H1 (cell line): ENCODE measurements at regions not wholly inside any gene's neighbourhood (a gene's known extent, or its start where the extent isn't known, plus 50 kb on each side); places are given as distances from the start of the nearest gene placed in this dataset.

ENCODE experiments used
- CTCF ChIA-PET: fragments of 300-600 bp; sonication (Branson Sonifier 250); formaldehyde crosslinking; loops from one replicate; lab custom pipeline; 2021; ENCODE audit not compliant: partially characterized antibody; lab: Charles Lee
- POLR2A ChIA-PET: fragments of 300-600 bp; sonication (Branson Sonifier 250); formaldehyde crosslinking; loops from one replicate; lab custom pipeline; 2021; ENCODE audit warnings: inconsistent platforms; ENCODE audit not compliant: partially characterized antibody; lab: Charles Lee
- DNase-seq, 2 experiments: peaks; one replicate each; pipeline versions ENCODE4 v3.0.0 to v3.0.0-alpha.2; 2010 to 2022; ENCODE audit warnings: low spot score in 2 of 2, low read depth in 1 of 2, mixed read lengths in 1 of 2
- FAIRE-seq: peaks from 2 replicates; lab custom pipeline; 2011; peaks lifted over from hg19 to GRCh38; lab: Jason Lieb, UNC
- H2AFZ ChIP-seq: 2 replicates; pipeline ENCODE4 v1.8.1; 2012; ENCODE audit warnings: low read length, inconsistent platforms
- H2AK5ac ChIP-seq: 2 replicates; pipeline ENCODE4 v1.6.1; 2013; ENCODE audit warnings: low read depth, low read length
- H2BK120ac ChIP-seq: replicated peaks from 2 replicates; pipeline ENCODE3; 2013; ENCODE audit warnings: low read depth, low read length, inconsistent platforms
- H2BK12ac ChIP-seq: 2 replicates; pipeline ENCODE4 v1.6.1; 2013; ENCODE audit warnings: low read depth, low read length
- H2BK15ac ChIP-seq: 2 replicates; pipeline ENCODE4 v1.6.1; 2013; ENCODE audit warnings: low read length
- H2BK20ac ChIP-seq: 2 replicates; pipeline ENCODE4 v1.6.1; 2013; ENCODE audit warnings: low read length
- H2BK5ac ChIP-seq: 2 replicates; pipeline ENCODE4 v1.6.1; 2013; ENCODE audit warnings: low read depth, low read length
- H3K14ac ChIP-seq: 2 replicates; pipeline ENCODE4 v1.6.1; 2013; ENCODE audit warnings: inconsistent platforms; ENCODE audit not compliant: insufficient read length
- H3K18ac ChIP-seq: 2 replicates; pipeline ENCODE4 v1.6.1; 2013; ENCODE audit warnings: low read length; ENCODE audit errors: extremely low read depth
- H3K23ac ChIP-seq: 2 replicates; pipeline ENCODE4 v1.6.1; 2013; ENCODE audit warnings: inconsistent platforms; ENCODE audit not compliant: insufficient read length
- H3K23me2 ChIP-seq: 2 replicates; pipeline ENCODE4 v1.6.1; 2013; ENCODE audit warnings: low read depth, low read length
- H3K27ac ChIP-seq: 2 replicates; pipeline ENCODE4 v1.6.1; 2011; ENCODE audit warnings: low read depth, low read length, inconsistent platforms
- H3K27me3 ChIP-seq, 4 experiments: replicated peaks in 1 of 4; 1 replicate in 1 of 4; 2 replicates in 3 of 4; pipeline versions ENCODE4 v1.6.1 to v1.8.1; 2011 to 2013; ENCODE audit warnings: low read length in 3 of 4, mild to moderate bottlenecking in 3 of 4, inconsistent platforms in 2 of 4, mixed read lengths in 2 of 4, moderate library complexity in 1 of 4; ENCODE audit not compliant: control insufficient read depth in 3 of 4, insufficient read depth in 3 of 4; ENCODE audit errors: extremely low read depth in 1 of 4
- H3K36me3 ChIP-seq, 4 experiments: 2 replicates each; pipeline versions ENCODE4 v1.6.1 to v1.8.1; 2011 to 2013; ENCODE audit warnings: mild to moderate bottlenecking in 4 of 4, low read length in 3 of 4, moderate library complexity in 2 of 4, control low read depth in 1 of 4, inconsistent platforms in 1 of 4; ENCODE audit not compliant: insufficient read depth in 4 of 4, control insufficient read depth in 2 of 4
- H3K4ac ChIP-seq: replicated peaks from 2 replicates; pipeline ENCODE3; 2013; ENCODE audit warnings: low read length, low read depth, mixed read lengths, inconsistent platforms; ENCODE audit not compliant: insufficient read length
- H3K4me1 ChIP-seq, 4 experiments: replicated peaks in 1 of 4; 1 replicate in 1 of 4; 2 replicates in 3 of 4; pipeline versions ENCODE4 v1.6.1 to v1.8.1; 2011 to 2013; ENCODE audit warnings: low read length in 3 of 4, inconsistent platforms in 2 of 4, mixed read lengths in 1 of 4; ENCODE audit not compliant: insufficient read depth in 4 of 4, control insufficient read depth in 3 of 4
- H3K4me2 ChIP-seq, 2 experiments: 2 replicates each; pipeline versions ENCODE4 v1.6.1 to v1.8.1; 2011 to 2013; ENCODE audit warnings: low read depth in 2 of 2, low read length in 2 of 2, control low read depth in 1 of 2, inconsistent platforms in 1 of 2, mild to moderate bottlenecking in 1 of 2; ENCODE audit not compliant: insufficient read depth in 1 of 2
- H3K4me3 ChIP-seq, 4 experiments: fragments of 200-600, 300-600 bp in 1 of 4; sonication (generic), shearing (Covaris generic), sonication (Bioruptor Twin) in 1 of 4; 2 replicates each; pipeline versions ENCODE4 v1.5.1 to v1.8.1; 2011 to 2016; ENCODE audit warnings: low read length in 4 of 4, low read depth in 3 of 4, control low read depth in 2 of 4, inconsistent platforms in 2 of 4, mild to moderate bottlenecking in 2 of 4, mixed read lengths in 1 of 4, moderate library complexity in 1 of 4; ENCODE audit not compliant: insufficient read depth in 2 of 4; ENCODE audit errors: extremely low read depth in 1 of 4
- H3K56ac ChIP-seq: replicated peaks from 2 replicates; pipeline ENCODE3; 2013; ENCODE audit warnings: low read depth, mild to moderate bottlenecking, mixed read lengths, low read length, inconsistent platforms; ENCODE audit not compliant: insufficient read length
- H3K79me1 ChIP-seq: 2 replicates; pipeline ENCODE4 v1.6.1; 2013; ENCODE audit warnings: low read depth, low read length, control low read depth
- H3K79me2 ChIP-seq, 2 experiments: 2 replicates each; pipeline versions ENCODE4 v1.6.1 to v1.8.1; 2012 to 2013; ENCODE audit warnings: low read length in 2 of 2, mild to moderate bottlenecking in 2 of 2, inconsistent platforms in 1 of 2; ENCODE audit not compliant: insufficient read depth in 2 of 2, control insufficient read depth in 1 of 2
- H3K9ac ChIP-seq, 4 experiments: replicated peaks in 1 of 4; 1 replicate in 1 of 4; 2 replicates in 3 of 4; pipeline versions ENCODE4 v1.6.1 to v1.8.1; 2011 to 2013; ENCODE audit warnings: low read depth in 3 of 4, low read length in 3 of 4, control low read depth in 2 of 4, mild to moderate bottlenecking in 2 of 4, moderate library complexity in 2 of 4, inconsistent platforms in 1 of 4; ENCODE audit errors: extremely low read depth in 1 of 4
- H3K9me3 ChIP-seq, 2 experiments: 2 replicates each; pipeline versions ENCODE4 v1.6.1 to v1.8.1; 2012 to 2013; ENCODE audit warnings: mild to moderate bottlenecking in 2 of 2, moderate library complexity in 2 of 2, control low read depth in 1 of 2, inconsistent platforms in 1 of 2, low read depth in 1 of 2, low read length in 1 of 2, mixed read lengths in 1 of 2; ENCODE audit not compliant: insufficient read depth in 2 of 2
- H4K20me1 ChIP-seq, 2 experiments: replicated peaks in 1 of 2; 2 replicates each; pipeline versions ENCODE3 to v1.8.1; 2011 to 2013; ENCODE audit warnings: inconsistent platforms in 2 of 2, low read length in 2 of 2, mild to moderate bottlenecking in 1 of 2; ENCODE audit not compliant: insufficient read depth in 2 of 2, control insufficient read depth in 1 of 2
- H4K5ac ChIP-seq: 2 replicates; pipeline ENCODE4 v1.6.1; 2013; ENCODE audit warnings: low read length, low read depth, mixed read lengths, inconsistent platforms; ENCODE audit not compliant: insufficient read length
- H4K8ac ChIP-seq: 2 replicates; pipeline ENCODE4 v1.8.0; 2013; ENCODE audit warnings: mild to moderate bottlenecking, moderate library complexity, low read length, inconsistent platforms; ENCODE audit not compliant: insufficient read depth; ENCODE audit errors: extremely low read depth
- H4K91ac ChIP-seq: replicated peaks from 2 replicates; pipeline ENCODE3; 2013; ENCODE audit warnings: low read length, mixed read lengths, inconsistent platforms; ENCODE audit not compliant: insufficient read length
- CREB1 ChIP-seq: IDR thresholded peaks from 2 replicates; pipeline ENCODE4 v1.6.1; 2012; ENCODE audit warnings: inconsistent platforms
- CTBP2 ChIP-seq: IDR thresholded peaks from 2 replicates; pipeline ENCODE4 v1.7.0; 2011; ENCODE audit warnings: borderline replicate concordance, mild to moderate bottlenecking, moderate library complexity, mixed read lengths, low read length; ENCODE audit not compliant: insufficient read depth, insufficient read length
- KDM4A ChIP-seq: IDR thresholded peaks from one replicate; pipeline ENCODE4 v1.7.1; 2012; ENCODE audit warnings: low read depth, mild to moderate bottlenecking, moderate library complexity, low read length, inconsistent platforms; ENCODE audit not compliant: severe bottlenecking
- MAX ChIP-seq: IDR thresholded peaks from 2 replicates; pipeline ENCODE4 v1.6.1; 2012; ENCODE audit warnings: inconsistent platforms
- SP1 ChIP-seq: IDR thresholded peaks from 2 replicates; pipeline ENCODE4 v1.6.1; 2011; ENCODE audit warnings: low read depth, low read length
- SP2 ChIP-seq: IDR thresholded peaks from 2 replicates; pipeline ENCODE4 v1.6.1; 2012; ENCODE audit warnings: mild to moderate bottlenecking, low read length, inconsistent platforms
- WGBS, 2 experiments: shearing (Covaris generic) in 1 of 2; methylation state at CpG; one replicate each; pipeline versions ENCODE4 v1.1.6 to v1.1.7; 2013 to 2015; ENCODE audit warnings: low lambda C conversion rate in 2 of 2, mixed read lengths in 2 of 2, inconsistent platforms in 1 of 2, low coverage in 1 of 2, missing lambda C conversion rate in 1 of 2; ENCODE audit not compliant: insufficient replicate concordance in 2 of 2, insufficient coverage in 1 of 2, insufficient read length in 1 of 2; ENCODE audit errors: extremely low coverage in 1 of 2, missing lambda C conversion rate in 1 of 2; 5-methylcytosine and 5-hydroxymethylcytosine counted together

DNA sequence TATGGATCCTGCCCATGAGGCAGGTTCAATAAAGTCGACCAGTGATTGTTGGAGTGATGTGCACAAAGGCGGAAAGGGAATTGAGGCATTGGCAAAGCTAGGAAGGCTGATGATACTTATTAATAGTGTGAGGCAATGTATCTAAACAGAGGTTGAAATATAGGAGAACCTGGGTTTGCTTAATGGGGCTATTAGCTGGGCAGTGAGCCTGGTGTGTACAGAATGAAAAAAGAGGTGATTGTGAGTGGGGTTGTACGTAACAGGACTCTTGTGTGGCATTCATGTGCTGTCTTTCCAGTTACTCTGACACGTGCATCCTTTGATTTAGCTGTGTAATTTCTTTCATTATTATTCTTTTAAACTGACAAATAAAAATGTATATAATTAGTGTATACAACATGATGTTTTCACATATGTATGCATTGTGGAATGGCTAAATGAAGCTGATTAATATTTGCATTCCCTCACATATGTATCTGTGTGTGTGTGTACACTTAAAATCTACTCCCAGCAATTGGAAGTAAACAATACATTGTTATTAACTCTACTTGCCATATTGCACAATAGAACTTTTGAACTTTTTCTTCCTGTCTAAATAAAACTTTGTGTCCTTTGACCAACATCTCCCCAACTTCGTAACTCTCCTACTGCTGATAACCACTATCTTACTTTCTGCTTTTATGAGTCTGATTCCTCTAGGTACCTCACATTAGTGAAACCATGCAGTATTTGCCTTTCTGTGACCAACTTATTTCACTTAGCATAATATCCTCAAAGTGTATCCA, 220.5 kb upstream of the SLC35B3 start:
- H2BK5ac ChIP-seq, result no peak overlapping the region
- no peak overlapping the region for H3K4me2 ChIP-seq
- FAIRE-seq (no peak), DNase-seq (no peak)
- H4K91ac ChIP-seq, result no peak overlapping the region
- no peak overlapping the region for H2BK120ac ChIP-seq
- no peaks in the 10 kb centered on the region for H3K36me3 ChIP-seq
- WGBS, 2 experiments, result 94% methylated on average over 5 of the region's 5 CpGs; no CpG with 5 or more reads in 1 of the 2 experiments
- no peak overlapping the region for H4K8ac ChIP-seq
- H3K9me3 ChIP-seq, result no peaks in the 10 kb centered on the region
- no peak overlapping the region for H2AFZ ChIP-seq
- H3K27ac ChIP-seq, result no peak overlapping the region
- no peak overlapping the region for H2BK20ac ChIP-seq
- no peak overlapping the region for H4K5ac ChIP-seq
- no peak overlapping the region for H2BK12ac ChIP-seq
- no peaks in the 10 kb centered on the region for H3K23me2 ChIP-seq
- no peak overlapping the region for H2AK5ac ChIP-seq
- H3K14ac ChIP-seq, result no peak overlapping the region
- no peaks in the 10 kb centered on the region for H3K79me2 ChIP-seq
- no peak overlapping the region for H2BK15ac ChIP-seq
- H3K4me1 ChIP-seq, result no peaks in the 10 kb centered on the region
- peaks cover 0 to 1% (median 0%) of the 10 kb centered on the region in 4 experiments; a peak in 1 of 7 replicates for H3K27me3 ChIP-seq
- no peak overlapping the region for H3K56ac ChIP-seq
- H3K4me3 ChIP-seq, result no peak overlapping the region
- TF ChIP-seq KDM4A, result no peak
- TF ChIP-seq CREB1, result no peak
- TF ChIP-seq SP1, result no peak
- no peak for TF ChIP-seq SP2
- no peak for TF ChIP-seq MAX
- TF ChIP-seq CTBP2, result no peak
- no peaks in the 10 kb centered on the region for H3K79me1 ChIP-seq
- H3K9ac ChIP-seq, result no peak overlapping the region
- ChIA-PET CTCF (interaction anchor here (0.8 kb wide), 1 partner anchor 10 kb away, joined by 3 read pairs; no protein-coding TSS in a partner anchor), POLR2A (no interaction called here)
- no peak overlapping the region for H3K4ac ChIP-seq
- no peak overlapping the region for H3K18ac ChIP-seq
- H4K20me1 ChIP-seq, result no peaks in the 10 kb centered on the region
- no peak overlapping the region for H3K23ac ChIP-seq
